Epithelial cell of prostate (primary cell): ENCODE measurements at regions not wholly inside any gene's neighbourhood (a gene's known extent, or its start where the extent isn't known, plus 50 kb on each side); places are given as distances from the start of the nearest gene placed in this dataset.
"Not testable (repeated sequence)": the region's sequence is repeated elsewhere in the genome, so short reads cannot be mapped to it uniquely, and the experiment has no call there.

Experiments
- DNase-seq: peaks from one replicate; pipeline ENCODE4 v3.0.0-alpha.2; 2011; ENCODE audit warnings: low read depth, low spot score
- H3K27ac ChIP-seq: fragments of 450-650 bp; 2 replicates; pipeline ENCODE4 v1.5.1; 2017; ENCODE audit warnings: mild to moderate bottlenecking

DNA sequence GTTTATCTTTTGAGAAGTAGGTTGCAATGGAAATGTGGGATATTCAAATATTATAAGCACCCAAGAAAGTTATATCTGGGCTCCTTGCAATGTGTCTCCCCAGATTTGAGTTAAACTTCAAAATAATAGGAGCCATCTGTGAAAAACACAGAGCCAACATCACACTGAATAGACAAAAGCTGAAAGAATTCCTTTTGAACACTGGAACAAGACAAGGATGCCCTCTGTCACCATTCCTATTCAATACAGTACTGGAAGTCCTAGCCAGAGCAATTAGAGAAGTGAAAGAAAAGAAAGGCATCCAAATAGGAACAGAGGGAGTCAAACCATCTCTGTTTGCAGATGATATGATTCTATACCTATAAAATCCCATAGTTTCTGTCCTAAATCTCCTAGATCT lies 114.3 kb upstream of the IL1RAPL1 start:
- DNase-seq, result no peak
- H3K27ac ChIP-seq, result no peak overlapping the region

- no peak overlapping the region for H3K27ac ChIP-seq
- no peak for DNase-seq
Observed at GRCh38 chrX:28487818-28488217, 99.4 kb upstream of the IL1RAPL1 start.

DNA sequence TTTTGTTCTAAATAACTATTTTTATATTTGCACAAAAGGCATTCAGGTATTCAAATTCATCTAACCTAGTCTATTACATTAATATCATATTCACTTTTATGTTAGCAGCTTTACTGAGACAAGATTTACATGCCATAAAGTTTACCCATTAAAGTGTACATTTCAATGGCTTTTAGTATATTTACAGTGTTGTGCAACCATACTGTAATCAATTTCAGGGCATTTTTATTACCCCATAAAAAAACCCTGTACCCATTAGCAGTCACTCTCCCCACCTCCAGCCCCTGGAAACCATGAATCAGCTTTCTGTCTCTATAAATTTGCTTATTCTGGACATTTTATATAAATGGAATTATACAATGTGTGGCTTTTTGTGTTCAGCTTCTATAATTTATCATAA lies 95.9 kb upstream of the IL1RAPL1 start:
- no peak overlapping the region for H3K27ac ChIP-seq
- no peak for DNase-seq

DNA sequence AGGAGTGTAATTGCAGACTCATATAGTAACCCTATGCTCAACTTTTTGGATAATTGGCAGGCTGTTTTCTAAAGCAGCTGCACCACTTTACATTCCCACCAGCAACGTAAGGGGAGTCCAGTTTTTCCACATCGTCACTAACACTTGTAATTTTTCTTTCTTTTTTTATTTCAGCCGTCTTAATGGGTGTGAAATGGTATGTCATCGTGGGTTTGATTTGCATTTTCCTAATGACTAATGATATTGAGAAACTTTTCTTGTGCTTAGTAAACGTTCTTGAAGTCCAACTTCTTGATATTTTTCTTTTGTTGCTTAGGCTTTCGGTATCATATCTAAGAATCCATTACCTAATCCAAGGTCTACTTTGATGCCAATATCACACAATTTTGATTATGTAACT lies 95.3 kb upstream of the IL1RAPL1 start:
- DNase-seq, result no peak
- H3K27ac ChIP-seq, result no peak overlapping the region

DNA sequence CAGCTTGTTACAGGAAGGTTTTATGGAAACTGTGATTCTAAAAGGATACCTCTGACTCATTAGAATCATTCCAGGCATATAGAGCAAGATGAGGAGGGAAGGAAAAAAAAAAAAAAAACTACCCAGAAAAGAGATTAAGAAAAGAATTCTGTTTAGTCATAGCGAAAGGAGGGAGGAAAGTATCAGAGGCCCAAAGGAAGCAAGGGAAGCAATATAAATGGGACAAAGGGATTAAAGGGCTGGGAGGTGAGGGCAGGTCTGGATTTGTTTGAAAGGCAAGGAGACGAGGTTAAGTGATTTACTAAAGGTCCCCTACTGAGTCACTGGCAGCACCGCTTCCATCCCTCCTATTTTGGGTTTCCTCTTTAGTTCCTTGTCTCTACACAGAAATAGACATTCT lies 88.6 kb upstream of the IL1RAPL1 start:
- peak; percentile 62 for DNase-seq
- H3K27ac ChIP-seq, result peak overlapping the region; percentile 71

GRCh38 chrX:28502667-28503066 lies 84.6 kb upstream of the IL1RAPL1 start:
- not testable (repeated sequence) for DNase-seq, H3K27ac ChIP-seq

DNA sequence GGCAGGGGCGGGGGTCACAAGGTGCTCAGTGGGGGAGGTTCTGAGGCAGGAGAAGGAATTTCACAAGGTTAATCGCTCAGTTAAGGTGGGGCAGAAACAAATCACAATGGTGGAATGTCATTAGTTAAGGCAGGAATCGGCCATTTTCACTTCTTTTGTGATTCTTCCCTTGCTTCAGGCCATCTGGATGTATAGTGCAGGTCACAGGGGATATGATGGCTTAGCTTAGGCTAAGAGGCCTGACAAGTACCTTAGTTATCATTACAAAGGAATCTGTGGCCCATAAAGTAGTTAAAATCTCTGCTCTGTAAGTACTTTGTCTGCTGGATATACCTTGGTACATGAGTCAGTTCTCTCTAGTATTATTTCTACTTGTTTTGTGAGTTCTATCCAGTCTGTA lies 79.6 kb upstream of the IL1RAPL1 start:
- H3K27ac ChIP-seq, DNase-seq: not testable (repeated sequence)

- no peak overlapping the region for H3K27ac ChIP-seq
- peak; percentile 2 for DNase-seq
Observed at GRCh38 chrX:28520786-28521185, 66.5 kb upstream of the IL1RAPL1 start.

- not testable (repeated sequence) for DNase-seq, H3K27ac ChIP-seq
Observed at GRCh38 chrX:28528354-28528753, 58.9 kb upstream of the IL1RAPL1 start.
